ENCODE measurements at regions not wholly inside any gene's neighbourhood (a gene's known extent, or its start where the extent isn't known, plus 50 kb on each side); places are given as distances from the start of the nearest gene placed in this dataset.
"Not testable (repeated sequence)": the region's sequence is repeated elsewhere in the genome, so short reads cannot be mapped to it uniquely, and the experiment has no call there.

GRCh38 chr7:34530259-34530658 is 127.8 kb upstream of the NPSR1 start:
- no peak for DNase-seq (ENCODE audit: low spot score)
- in situ Hi-C loops (cut with HindIII; ENCODE audit: low sequenced_read_pairs): no loop called here

- in situ Hi-C loops (cut with HindIII; ENCODE audit: low sequenced_read_pairs): no loop called here
- no peak for DNase-seq (ENCODE audit: low spot score)
Observed at GRCh38 chr7:34539003-34539402, 119.0 kb upstream of the NPSR1 start.

GRCh38 chr7:34544621-34545020 is 113.4 kb upstream of the NPSR1 start:
- peak; percentile 98 for DNase-seq (ENCODE audit: low spot score)
- in situ Hi-C loops (cut with HindIII; ENCODE audit: low sequenced_read_pairs): no loop called here

- in situ Hi-C loops (cut with HindIII; ENCODE audit: low sequenced_read_pairs): no loop called here
- DNase-seq (ENCODE audit: low spot score): peak; percentile 71
Observed at GRCh38 chr7:34550996-34551395, 107.0 kb upstream of the NPSR1 start.

- in situ Hi-C loops (cut with HindIII; ENCODE audit: low sequenced_read_pairs): no loop called here
- DNase-seq (ENCODE audit: low spot score): no peak
Observed at GRCh38 chr7:34552502-34552901, 105.5 kb upstream of the NPSR1 start.

GRCh38 chr7:34558022-34558421 is 100.0 kb upstream of the NPSR1 start:
- in situ Hi-C loops (cut with HindIII; ENCODE audit: low sequenced_read_pairs): no loop called here
- no peak for DNase-seq (ENCODE audit: low spot score)

- peak; percentile 97 for DNase-seq (ENCODE audit: low spot score)
- in situ Hi-C loops (cut with HindIII; ENCODE audit: low sequenced_read_pairs): no loop called here
Observed at GRCh38 chr7:34564091-34564490, 93.9 kb upstream of the NPSR1 start.

- no peak for DNase-seq (ENCODE audit: low spot score)
- in situ Hi-C loops (cut with HindIII; ENCODE audit: low sequenced_read_pairs): no loop called here
Observed at GRCh38 chr7:34567906-34568305, 90.1 kb upstream of the NPSR1 start.

GRCh38 chr7:34569975-34570699 is 87.9 kb upstream of the NPSR1 start:
- in situ Hi-C loops (cut with HindIII; ENCODE audit: low sequenced_read_pairs): no loop called here
- DNase-seq (ENCODE audit: low spot score): no peak

GRCh38 chr7:34575006-34575405 is 83.0 kb upstream of the NPSR1 start:
- in situ Hi-C loops (cut with HindIII; ENCODE audit: low sequenced_read_pairs): no loop called here
- DNase-seq (ENCODE audit: low spot score): peak; percentile 77

GRCh38 chr7:34577934-34578333 is 80.1 kb upstream of the NPSR1 start:
- in situ Hi-C loops (cut with HindIII; ENCODE audit: low sequenced_read_pairs): not testable (repeated sequence)

GRCh38 chr7:34581698-34582097 is 76.3 kb upstream of the NPSR1 start:
- in situ Hi-C loops (cut with HindIII; ENCODE audit: low sequenced_read_pairs); DNase-seq (ENCODE audit: low spot score): not testable (repeated sequence)

More at GRCh38 chr7:34577934-34578333, 80.1 kb upstream of the NPSR1 start:
- DNase-seq (ENCODE audit: low spot score): not testable (repeated sequence)

GRCh38 chr7:34584526-34584925 is 73.5 kb upstream of the NPSR1 start:
- in situ Hi-C loops (cut with HindIII; ENCODE audit: low sequenced_read_pairs): no loop called here
- DNase-seq (ENCODE audit: low spot score): no peak

- in situ Hi-C loops (cut with HindIII; ENCODE audit: low sequenced_read_pairs): no loop called here
- DNase-seq (ENCODE audit: low spot score): peak; percentile 14
Observed at GRCh38 chr7:34596887-34597286, 61.1 kb upstream of the NPSR1 start.

GRCh38 chr7:34603711-34604444 is 54.1 kb upstream of the NPSR1 start:
- DNase-seq (ENCODE audit: low spot score): peak; percentile 86
- in situ Hi-C loops (cut with HindIII; ENCODE audit: low sequenced_read_pairs): no loop called here

All from G401 (cell line).